ENCODE measurements at regions not wholly inside any gene's neighbourhood (a gene's known extent, or its start where the extent isn't known, plus 50 kb on each side); places are given as distances from the start of the nearest gene placed in this dataset.

- H3K4me3 Mint-ChIP-seq (ENCODE audit: unreplicated experiment) = no peak overlapping the region
Measured at GRCh38 chr5:114153392-114153791, 208.5 kb upstream of the KCNN2 start.

GRCh38 chr5:114153833-114154232, 208.0 kb upstream of the KCNN2 start:
- no peaks in the 10 kb centered on the region for H3K4me1 ChIP-seq
- Mint-ChIP-seq H3K27me3 (ENCODE audit: insufficient read depth, unreplicated experiment) (no peaks in the 10 kb centered on the region), H3K9me3 (ENCODE audit: unreplicated experiment) (peaks cover 30% of the 10 kb centered on the region), H3K4me1 (ENCODE audit: low read depth, unreplicated experiment) (no peaks in the 10 kb centered on the region), H3K27ac (ENCODE audit: unreplicated experiment) (no peak overlapping the region), H3K36me3 (ENCODE audit: insufficient read depth, unreplicated experiment) (no peaks in the 10 kb centered on the region), H3K4me3 (ENCODE audit: unreplicated experiment) (no peak overlapping the region)
- intact Hi-C loops (cut with micrococcal nuclease; ENCODE audit: unreplicated experiment) = no loop called here
- no peak for DNase-seq
- TF ChIP-seq CTCF (IDR thresholded peaks at IDR 0.05; ENCODE audit: insufficient read depth in 1 of 2, low read depth in 1 of 2, low read length in 1 of 2, severe bottlenecking in 1 of 2, unreplicated experiment in 1 of 2) = no peak
- H3K27me3 ChIP-seq (replicated peaks; ENCODE audit: control insufficient read depth, insufficient read depth, low read length) = no peaks in the 10 kb centered on the region
- ChIA-PET CTCF (no interaction called here), POLR2A (no interaction called here)
- H3K36me3 ChIP-seq (ENCODE audit: control insufficient read depth, insufficient read depth, low read length) = no peaks in the 10 kb centered on the region
- no peaks in the 10 kb centered on the region; the same call in 1 of the 2 replicates for H3K9me3 ChIP-seq
- no TSS peak for BruUV-seq (replicated peaks)
- H3K4me3 ChIP-seq (ENCODE audit: low read depth, low read length) = no peak overlapping the region

More at GRCh38 chr5:114153392-114153791, 208.5 kb upstream of the KCNN2 start:
- peaks cover 35% of the 10 kb centered on the region for H3K9me3 Mint-ChIP-seq (ENCODE audit: unreplicated experiment)
- CTCF ChIA-PET = no interaction called here
- no peak for DNase-seq
- intact Hi-C loops (cut with micrococcal nuclease; ENCODE audit: unreplicated experiment) = no loop called here
- no TSS peak for BruUV-seq (replicated peaks)
- H3K4me1 ChIP-seq = no peaks in the 10 kb centered on the region
- no peaks in the 10 kb centered on the region for H3K27me3 Mint-ChIP-seq (ENCODE audit: insufficient read depth, unreplicated experiment)
- no peak overlapping the region for H3K27ac Mint-ChIP-seq (ENCODE audit: unreplicated experiment)
- no peaks in the 10 kb centered on the region for H3K36me3 ChIP-seq (ENCODE audit: control insufficient read depth, insufficient read depth, low read length)
- no peaks in the 10 kb centered on the region for H3K27me3 ChIP-seq (replicated peaks; ENCODE audit: control insufficient read depth, insufficient read depth, low read length)
- H3K9me3 ChIP-seq = no peaks in the 10 kb centered on the region; the same call in 1 of the 2 replicates
- POLR2A ChIA-PET = no interaction called here
- TF ChIP-seq CTCF (IDR thresholded peaks at IDR 0.05; ENCODE audit: insufficient read depth in 1 of 2, low read depth in 1 of 2, low read length in 1 of 2, severe bottlenecking in 1 of 2, unreplicated experiment in 1 of 2) = no peak
- no peaks in the 10 kb centered on the region for H3K36me3 Mint-ChIP-seq (ENCODE audit: insufficient read depth, unreplicated experiment)
- no peak overlapping the region for H3K4me3 ChIP-seq (ENCODE audit: low read depth, low read length)
- H3K4me1 Mint-ChIP-seq (ENCODE audit: low read depth, unreplicated experiment) = no peaks in the 10 kb centered on the region

- CTCF ChIA-PET = no interaction called here
- TF ChIP-seq CTCF (IDR thresholded peaks at IDR 0.05; ENCODE audit: insufficient read depth in 1 of 2, low read depth in 1 of 2, low read length in 1 of 2, severe bottlenecking in 1 of 2, unreplicated experiment in 1 of 2) = no peak
- Mint-ChIP-seq H3K27me3 (ENCODE audit: insufficient read depth, unreplicated experiment) (no peaks in the 10 kb centered on the region), H3K4me3 (ENCODE audit: unreplicated experiment) (no peak overlapping the region), H3K9me3 (ENCODE audit: unreplicated experiment) (no peaks in the 10 kb centered on the region), H3K27ac (ENCODE audit: unreplicated experiment) (no peak overlapping the region), H3K4me1 (ENCODE audit: low read depth, unreplicated experiment) (no peaks in the 10 kb centered on the region), H3K36me3 (ENCODE audit: insufficient read depth, unreplicated experiment) (no peaks in the 10 kb centered on the region)
- POLR2A ChIA-PET = no interaction called here
- H3K27me3 ChIP-seq (replicated peaks; ENCODE audit: control insufficient read depth, insufficient read depth, low read length) = no peaks in the 10 kb centered on the region
- no peak for DNase-seq
- intact Hi-C loops (cut with micrococcal nuclease; ENCODE audit: unreplicated experiment) = no loop called here
- H3K36me3 ChIP-seq (ENCODE audit: control insufficient read depth, insufficient read depth, low read length) = no peaks in the 10 kb centered on the region
- H3K9me3 ChIP-seq = no peaks in the 10 kb centered on the region
- no peak overlapping the region for H3K4me3 ChIP-seq (ENCODE audit: low read depth, low read length)
- H3K4me1 ChIP-seq = no peaks in the 10 kb centered on the region
- no TSS peak for BruUV-seq (replicated peaks)
Measured at GRCh38 chr5:114166081-114166480, 195.8 kb upstream of the KCNN2 start.
